ENCODE measurements at regions not wholly inside any gene's neighbourhood (a gene's known extent, or its start where the extent isn't known, plus 50 kb on each side); places are given as distances from the start of the nearest gene placed in this dataset.

GRCh38 chr12:89176676-89177075, 175.6 kb downstream of the DUSP6 start:
- Histone ChIP-seq H3K4me3 (no peak overlapping the region), H3K4me1 (no peaks in the 10 kb centered on the region), H3K27me3 (no peaks in the 10 kb centered on the region), H3K27ac (no peak overlapping the region), H3K36me3 (ENCODE audit: low read depth, missing control alignments) (no peaks in the 10 kb centered on the region), H3K9me3 (no peaks in the 10 kb centered on the region)
- TF ChIP-seq POLR2A (IDR thresholded peaks at IDR 0.05) (no peak), CTCF (IDR thresholded peaks at IDR 0.05) (no peak)
- intact Hi-C loops (cut with DNase I; ENCODE audit: low total_unique reads) = no loop called here
- no peak for DNase-seq
- 85 to 88% methylated on average over 2 of the region's 2 CpGs for WGBS, 2 donors

- TF ChIP-seq CTCF (IDR thresholded peaks at IDR 0.05) (no peak), POLR2A (IDR thresholded peaks at IDR 0.05) (no peak)
- H3K36me3 ChIP-seq (ENCODE audit: low read depth, missing control alignments) = no peaks in the 10 kb centered on the region
- intact Hi-C loops (cut with DNase I; ENCODE audit: low total_unique reads) = no loop called here
- no peaks in the 10 kb centered on the region for H3K4me1 ChIP-seq
- WGBS, 2 donors = 88 to 93% methylated on average over 4 of the region's 4 CpGs
- no peak for DNase-seq
- no peaks in the 10 kb centered on the region for H3K9me3 ChIP-seq
- H3K27ac ChIP-seq = no peak overlapping the region
- no peak overlapping the region for H3K4me3 ChIP-seq
- no peaks in the 10 kb centered on the region for H3K27me3 ChIP-seq
Measured at GRCh38 chr12:89173678-89174077, 178.6 kb downstream of the DUSP6 start.

- 38 to 62% methylated on average over 1 of the region's 1 CpG for WGBS, 2 donors
- Histone ChIP-seq H3K27ac (no peak overlapping the region), H3K27me3 (no peaks in the 10 kb centered on the region), H3K9me3 (no peaks in the 10 kb centered on the region), H3K4me1 (no peaks in the 10 kb centered on the region), H3K36me3 (ENCODE audit: low read depth, missing control alignments) (no peaks in the 10 kb centered on the region), H3K4me3 (no peak overlapping the region)
- no peak for DNase-seq
- intact Hi-C loops (cut with DNase I; ENCODE audit: low total_unique reads) = no loop called here
- no peak for TF ChIP-seq CTCF (IDR thresholded peaks at IDR 0.05)
- no peak for TF ChIP-seq POLR2A (IDR thresholded peaks at IDR 0.05)
Measured at GRCh38 chr12:89173096-89173495, 179.2 kb downstream of the DUSP6 start.

GRCh38 chr12:89172224-89172623, 180.1 kb downstream of the DUSP6 start:
- H3K9me3 ChIP-seq = no peaks in the 10 kb centered on the region
- no peaks in the 10 kb centered on the region for H3K27me3 ChIP-seq
- no peaks in the 10 kb centered on the region for H3K4me1 ChIP-seq
- TF ChIP-seq POLR2A (IDR thresholded peaks at IDR 0.05) (no peak), CTCF (IDR thresholded peaks at IDR 0.05) (no peak)
- DNase-seq = no peak
- no peak overlapping the region for H3K4me3 ChIP-seq
- intact Hi-C loops (cut with DNase I; ENCODE audit: low total_unique reads) = no loop called here
- H3K27ac ChIP-seq = no peak overlapping the region
- no peaks in the 10 kb centered on the region for H3K36me3 ChIP-seq (ENCODE audit: low read depth, missing control alignments)

- 81 to 88% methylated on average over 5 of the region's 5 CpGs for WGBS, 2 donors
- Histone ChIP-seq H3K36me3 (ENCODE audit: low read depth, missing control alignments) (no peaks in the 10 kb centered on the region), H3K9me3 (no peaks in the 10 kb centered on the region), H3K4me3 (no peak overlapping the region), H3K27me3 (no peaks in the 10 kb centered on the region), H3K4me1 (no peaks in the 10 kb centered on the region), H3K27ac (no peak overlapping the region)
- DNase-seq = no peak
- TF ChIP-seq CTCF (IDR thresholded peaks at IDR 0.05) (no peak), POLR2A (IDR thresholded peaks at IDR 0.05) (no peak)
- intact Hi-C loops (cut with DNase I; ENCODE audit: low total_unique reads) = no loop called here
Measured at GRCh38 chr12:89169321-89169720, 183.0 kb downstream of the DUSP6 start.
